ENCODE measurements at regions not wholly inside any gene's neighbourhood (a gene's known extent, or its start where the extent isn't known, plus 50 kb on each side); places are given as distances from the start of the nearest gene placed in this dataset.

GRCh38 chr4:181258569-181258968 is 984.6 kb upstream of the TENM3 start:
- H3K9me3 ChIP-seq (ENCODE audit: severe bottlenecking) = peaks cover 2% of the 10 kb centered on the region
- no peaks in the 10 kb centered on the region for H3K27me3 ChIP-seq (ENCODE audit: insufficient read depth, low read depth, severe bottlenecking)
- no peak for DNase-seq

GRCh38 chr4:181259081-181259709 is 984.0 kb upstream of the TENM3 start:
- Histone ChIP-seq H3K27ac (no peak overlapping the region), H3K36me3 (no peaks in the 10 kb centered on the region), H3K27me3 (ENCODE audit: insufficient read depth, low read depth, severe bottlenecking) (no peaks in the 10 kb centered on the region), H3K9me3 (ENCODE audit: severe bottlenecking) (peaks cover 2% of the 10 kb centered on the region), H3K4me3 (ENCODE audit: low read depth, low read length) (no peak overlapping the region)
- TF ChIP-seq CTCF (IDR thresholded peaks at IDR 0.05; ENCODE audit: low read depth, low read length) = no peak
- no peak for DNase-seq

More at GRCh38 chr4:181258569-181258968, 984.6 kb upstream of the TENM3 start:
- Histone ChIP-seq H3K4me3 (ENCODE audit: low read depth, low read length) (no peak overlapping the region), H3K27ac (no peak overlapping the region), H3K36me3 (no peaks in the 10 kb centered on the region)
- TF ChIP-seq CTCF (IDR thresholded peaks at IDR 0.05; ENCODE audit: low read depth, low read length) = no peak

DNA sequence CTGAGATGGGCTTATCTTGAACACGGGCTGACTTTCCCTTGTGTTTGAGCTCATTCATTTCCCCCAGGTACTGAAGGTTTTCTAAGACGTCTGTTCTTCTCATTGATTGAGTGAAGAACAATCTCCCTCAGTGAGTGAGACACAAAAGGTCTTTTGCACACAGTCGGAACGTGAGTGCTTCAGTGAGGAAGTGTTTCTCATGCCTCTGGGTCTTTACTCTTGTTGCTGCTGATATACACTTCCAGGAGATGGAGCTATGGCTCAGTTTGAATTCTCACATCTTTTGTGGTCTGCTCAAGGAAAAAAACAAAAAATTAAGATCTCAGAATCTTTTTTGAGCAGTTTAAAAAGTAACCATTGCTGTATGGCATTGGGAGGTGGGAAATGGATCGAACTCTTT is 981.9 kb upstream of the TENM3 start:
- H3K27ac ChIP-seq = no peak overlapping the region
- no peaks in the 10 kb centered on the region for H3K9me3 ChIP-seq (ENCODE audit: severe bottlenecking)
- peaks cover 3% of the 10 kb centered on the region for H3K27me3 ChIP-seq (ENCODE audit: insufficient read depth, low read depth, severe bottlenecking)
- no peak for DNase-seq
- no peak overlapping the region for H3K4me3 ChIP-seq (ENCODE audit: low read depth, low read length)
- peak; percentile 45 for TF ChIP-seq CTCF (IDR thresholded peaks at IDR 0.05; ENCODE audit: low read depth, low read length)
- no peaks in the 10 kb centered on the region for H3K36me3 ChIP-seq

GRCh38 chr4:181264893-181265292 is 978.3 kb upstream of the TENM3 start:
- no peak for DNase-seq
- no peak overlapping the region for H3K4me3 ChIP-seq (ENCODE audit: low read depth, low read length)
- H3K27ac ChIP-seq = no peak overlapping the region
- H3K9me3 ChIP-seq (ENCODE audit: severe bottlenecking) = no peaks in the 10 kb centered on the region
- no peak for TF ChIP-seq CTCF (IDR thresholded peaks at IDR 0.05; ENCODE audit: low read depth, low read length)
- peaks cover 3% of the 10 kb centered on the region for H3K27me3 ChIP-seq (ENCODE audit: insufficient read depth, low read depth, severe bottlenecking)
- H3K36me3 ChIP-seq = no peaks in the 10 kb centered on the region

DNA sequence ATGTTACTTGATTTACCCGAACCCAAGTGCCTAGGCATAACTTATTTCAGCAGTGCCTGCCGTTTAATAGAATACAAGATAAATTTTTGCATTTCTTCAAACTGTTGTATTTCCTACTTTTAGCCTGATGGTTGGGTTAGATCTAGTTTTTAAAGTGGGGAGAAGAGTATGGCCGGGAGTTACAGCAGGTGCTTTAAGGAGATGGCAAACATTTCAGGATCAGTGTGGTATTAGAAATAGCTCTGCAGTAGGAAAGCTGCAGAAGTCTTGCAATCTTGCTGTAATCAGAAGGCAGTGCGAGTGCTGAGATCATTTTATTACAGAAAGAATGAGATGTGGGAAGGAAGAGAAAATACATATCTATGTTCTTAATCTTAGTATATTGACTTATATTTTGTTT is 977.8 kb upstream of the TENM3 start:
- TF ChIP-seq CTCF (IDR thresholded peaks at IDR 0.05; ENCODE audit: low read depth, low read length) = no peak
- Histone ChIP-seq H3K36me3 (no peaks in the 10 kb centered on the region), H3K4me3 (ENCODE audit: low read depth, low read length) (no peak overlapping the region), H3K9me3 (ENCODE audit: severe bottlenecking) (no peaks in the 10 kb centered on the region), H3K27me3 (ENCODE audit: insufficient read depth, low read depth, severe bottlenecking) (peaks cover 3% of the 10 kb centered on the region), H3K27ac (no peak overlapping the region)
- no peak for DNase-seq

DNA sequence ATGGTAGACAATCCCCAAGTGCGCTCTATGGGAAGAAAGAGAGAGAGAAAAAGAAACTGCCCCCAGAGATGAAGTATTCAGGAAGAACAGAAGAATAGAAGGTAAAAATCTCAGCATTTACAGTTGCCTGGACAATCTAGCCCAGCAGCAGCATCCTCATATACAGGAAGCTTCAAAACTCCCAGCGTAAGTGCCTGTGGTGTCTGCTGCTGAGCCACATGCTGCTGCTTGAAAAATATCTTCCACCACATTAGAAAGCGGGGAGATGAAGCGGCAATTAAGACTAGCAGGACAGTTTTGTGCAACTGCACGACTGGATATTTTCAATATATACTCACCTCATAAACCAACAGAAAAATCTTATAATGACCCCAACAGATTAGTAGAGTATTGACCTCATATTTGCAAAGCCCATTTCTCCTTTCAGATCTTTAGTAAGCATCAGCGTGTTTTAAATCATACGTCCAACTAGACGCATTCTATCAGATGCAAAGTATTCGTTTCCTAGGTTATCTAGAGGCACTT is 972.0 kb upstream of the TENM3 start:
- no peak for DNase-seq
- H3K27me3 ChIP-seq (ENCODE audit: insufficient read depth, low read depth, severe bottlenecking) = no peaks in the 10 kb centered on the region
- TF ChIP-seq CTCF (IDR thresholded peaks at IDR 0.05; ENCODE audit: low read depth, low read length) = no peak
- H3K36me3 ChIP-seq = no peaks in the 10 kb centered on the region
- H3K9me3 ChIP-seq (ENCODE audit: severe bottlenecking) = no peaks in the 10 kb centered on the region
- H3K4me3 ChIP-seq (ENCODE audit: low read depth, low read length) = no peak overlapping the region
- H3K27ac ChIP-seq = no peak overlapping the region
